Right atrium auricular region (tissue), 2 donors: ENCODE measurements at regions not wholly inside any gene's neighbourhood (a gene's known extent, or its start where the extent isn't known, plus 50 kb on each side); places are given as distances from the start of the nearest gene placed in this dataset.

Source experiments
- DNase-seq: peaks from one replicate; pipeline ENCODE4 v3.0.0-alpha.2; 2019; ENCODE audit warnings: low spot score
- H3K27ac ChIP-seq, 2 donors: fragments of 200-600 bp; sonication (generic); 1 replicate in 1 of 2; 2 replicates in 1 of 2; pipeline ENCODE4 v1.5.1; 2016 to 2019
- H3K27me3 ChIP-seq, 2 donors: fragments of 200-600 bp; sonication (generic); one replicate each; pipeline versions ENCODE4 v1.5.1 to v1.6.0; 2017 to 2019
- H3K36me3 ChIP-seq: fragments of 200-600 bp; sonication (generic); one replicate; pipeline ENCODE4 v1.5.1; 2016
- H3K4me1 ChIP-seq, 2 donors: fragments of 200-600 bp; sonication (generic); one replicate each; pipeline versions ENCODE4 v1.5.1 to v1.6.0; 2017 to 2019
- H3K4me3 ChIP-seq, 2 donors: fragments of 200-600 bp; sonication (generic); 1 replicate in 1 of 2; 2 replicates in 1 of 2; pipeline ENCODE4 v1.5.1; 2017 to 2019; ENCODE audit warnings: mild to moderate bottlenecking in 1 of 2, moderate library complexity in 1 of 2
- H3K9me3 ChIP-seq, 2 donors: fragments of 200-600 bp; sonication (generic); one replicate each; pipeline ENCODE4 v1.5.1; 2019
- CTCF ChIP-seq, 2 donors: fragments of 200-600 bp; sonication (generic); IDR thresholded peaks; one replicate each; pipeline ENCODE4 v1.5.1; 2019; ENCODE audit warnings: antibody characterized with exemption in 2 of 2

DNA sequence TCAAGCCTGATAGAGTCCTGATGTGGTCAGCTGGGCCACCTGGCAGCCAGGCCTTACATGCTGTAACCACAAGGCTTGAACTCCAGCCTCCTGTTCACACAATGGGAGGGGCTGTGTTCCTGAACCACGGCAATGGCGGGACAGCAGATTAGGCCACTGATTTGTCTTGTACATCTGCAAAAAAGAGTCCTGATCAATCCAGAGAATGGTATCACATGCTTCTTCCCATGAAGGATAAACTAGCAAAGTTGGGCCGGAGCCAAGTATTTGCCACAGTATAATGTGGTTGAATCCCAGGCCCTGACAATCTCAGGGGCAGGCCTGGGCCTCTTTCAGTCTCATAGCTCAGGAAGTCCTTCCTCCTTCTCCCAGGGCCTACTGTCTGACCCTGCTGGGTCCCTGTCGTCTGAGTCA lies 2182.5 kb upstream of the AGA start:
- Histone ChIP-seq H3K27ac (no peak overlapping the region), H3K27me3 (no peaks in the 10 kb centered on the region), H3K4me1 (no peaks in the 10 kb centered on the region), H3K9me3 (no peaks in the 10 kb centered on the region), H3K36me3 (no peaks in the 10 kb centered on the region), H3K4me3 (no peak overlapping the region)
- DNase-seq: no peak
- TF ChIP-seq CTCF (IDR thresholded peaks at IDR 0.05): no peak

DNA sequence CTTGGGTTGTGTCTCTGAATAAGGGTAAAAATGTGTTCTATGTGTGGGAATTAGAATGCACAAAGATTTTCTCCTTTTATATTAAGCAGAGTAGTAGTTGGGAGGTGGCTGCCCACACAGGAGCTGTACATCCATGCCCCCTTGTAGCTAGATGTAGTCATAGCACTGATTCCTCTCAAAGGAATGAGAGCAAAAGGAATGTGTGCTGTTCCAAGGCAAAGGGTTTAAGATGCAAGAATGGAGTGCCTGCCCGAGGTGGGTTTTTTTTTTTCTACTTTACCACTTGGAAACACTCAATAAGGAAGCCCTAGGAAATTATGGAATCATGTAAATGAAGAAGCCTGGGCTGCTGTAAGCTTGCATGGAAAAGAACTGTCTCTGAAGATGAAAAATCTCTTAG lies 2183.2 kb upstream of the AGA start:
- H3K9me3 ChIP-seq: no peaks in the 10 kb centered on the region
- no peak for TF ChIP-seq CTCF (IDR thresholded peaks at IDR 0.05)
- H3K4me1 ChIP-seq: no peaks in the 10 kb centered on the region
- no peaks in the 10 kb centered on the region for H3K36me3 ChIP-seq
- no peaks in the 10 kb centered on the region for H3K27me3 ChIP-seq
- DNase-seq: no peak
- H3K27ac ChIP-seq: no peak overlapping the region
- H3K4me3 ChIP-seq: no peak overlapping the region

DNA sequence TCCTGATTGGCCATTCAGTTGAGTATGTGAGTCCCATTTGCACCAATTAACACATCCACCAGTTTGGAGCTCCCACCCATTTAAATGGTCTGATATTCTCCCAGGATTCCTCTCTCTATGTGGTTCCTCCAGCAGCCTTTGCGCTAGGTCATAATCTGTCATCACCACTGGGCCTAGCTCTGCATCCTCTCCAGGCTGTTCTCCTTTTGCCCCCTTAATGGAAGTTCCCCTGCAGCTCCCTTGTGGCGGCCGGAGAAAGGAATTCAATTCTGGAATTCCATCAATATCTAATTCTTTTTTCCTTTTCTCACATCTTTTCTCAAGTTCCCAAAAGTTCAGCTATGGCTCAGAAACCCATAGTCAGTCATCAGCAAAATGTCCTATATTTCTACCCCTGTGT lies 2184.4 kb upstream of the AGA start:
- no peak overlapping the region for H3K27ac ChIP-seq
- H3K36me3 ChIP-seq: no peaks in the 10 kb centered on the region
- no peak for TF ChIP-seq CTCF (IDR thresholded peaks at IDR 0.05)
- no peak for DNase-seq
- no peaks in the 10 kb centered on the region for H3K9me3 ChIP-seq
- no peaks in the 10 kb centered on the region for H3K27me3 ChIP-seq
- H3K4me3 ChIP-seq: no peak overlapping the region
- H3K4me1 ChIP-seq: no peaks in the 10 kb centered on the region

DNA sequence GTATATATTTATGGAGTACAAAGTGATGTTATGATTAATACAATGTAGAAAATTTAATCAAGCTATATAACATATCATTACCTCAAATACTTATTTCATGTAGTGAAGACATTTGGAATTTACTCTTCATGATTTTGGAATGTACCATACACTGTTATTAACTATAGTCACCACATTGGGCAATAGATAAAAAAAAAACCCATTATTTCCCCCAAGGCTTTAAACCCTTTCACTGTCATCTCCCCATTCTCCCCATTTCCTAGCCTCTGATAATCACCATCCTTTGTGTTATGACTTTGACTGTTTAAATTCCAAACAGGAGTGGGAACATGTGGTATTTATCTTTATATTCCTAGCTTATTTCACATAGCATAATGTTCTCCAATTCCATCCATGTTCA lies 2189.1 kb upstream of the AGA start:
- Histone ChIP-seq H3K27me3 (no peaks in the 10 kb centered on the region), H3K4me1 (no peaks in the 10 kb centered on the region), H3K4me3 (no peak overlapping the region), H3K27ac (no peak overlapping the region), H3K9me3 (no peaks in the 10 kb centered on the region), H3K36me3 (no peaks in the 10 kb centered on the region)
- no peak for TF ChIP-seq CTCF (IDR thresholded peaks at IDR 0.05)
- DNase-seq: no peak

GRCh38 chr4:179634862-179635261 lies 2192.6 kb upstream of the AGA start:
- no peak for DNase-seq
- H3K36me3 ChIP-seq: no peaks in the 10 kb centered on the region
- no peak for TF ChIP-seq CTCF (IDR thresholded peaks at IDR 0.05)
- H3K27me3 ChIP-seq: no peaks in the 10 kb centered on the region
- no peak overlapping the region for H3K4me3 ChIP-seq
- H3K9me3 ChIP-seq: no peaks in the 10 kb centered on the region
- no peaks in the 10 kb centered on the region for H3K4me1 ChIP-seq
- H3K27ac ChIP-seq: no peak overlapping the region

DNA sequence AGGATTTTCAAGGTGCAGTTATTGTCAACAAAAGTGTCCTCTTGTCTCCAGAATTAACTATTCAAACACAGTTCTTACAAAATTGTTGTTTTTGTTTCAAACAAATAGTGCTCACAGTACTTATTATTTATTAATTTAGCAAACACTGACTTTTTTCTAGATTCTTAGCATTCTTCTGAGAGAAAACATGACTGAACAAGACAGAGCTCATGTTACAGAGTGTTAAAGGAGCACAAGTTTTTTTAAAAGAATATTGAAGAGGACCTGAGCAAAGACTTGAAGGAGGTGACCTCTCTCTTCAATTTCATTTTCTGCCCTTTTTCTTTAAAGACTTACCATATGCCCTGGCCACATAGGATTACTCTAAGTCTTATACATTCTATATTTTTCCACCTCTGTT lies 2220.3 kb upstream of the AGA start:
- Histone ChIP-seq H3K4me1 (no peaks in the 10 kb centered on the region), H3K36me3 (no peaks in the 10 kb centered on the region), H3K9me3 (no peaks in the 10 kb centered on the region), H3K27ac (no peak overlapping the region), H3K4me3 (no peak overlapping the region), H3K27me3 (no peaks in the 10 kb centered on the region)
- DNase-seq: no peak
- no peak for TF ChIP-seq CTCF (IDR thresholded peaks at IDR 0.05)
